HG03064 (cell line): ENCODE measurements at regions not wholly inside any gene's neighbourhood (a gene's known extent, or its start where the extent isn't known, plus 50 kb on each side); places are given as distances from the start of the nearest gene placed in this dataset.
"Not testable (repeated sequence)": the region's sequence is repeated elsewhere in the genome, so short reads cannot be mapped to it uniquely, and the experiment has no call there.

ENCODE experiments used
- ATAC-seq: cut with Tn5 transposase; IDR thresholded peaks from one replicate; pipeline ENCODE4 v1.9.1; 2021; ENCODE audit warnings: low read depth; ENCODE audit not compliant: unreplicated experiment

GRCh38 chr12:11446372-11446771, 51.0 kb upstream of the PRB2 start:
- ATAC-seq = no peak

- ATAC-seq = no peak
These were observed 62.8 kb upstream of the PRB2 start for GRCh38 chr12:11457996-11458645.

GRCh38 chr12:11460343-11461023, 65.1 kb upstream of the PRB2 start:
- no peak for ATAC-seq

GRCh38 chr12:11461433-11461832, 66.1 kb upstream of the PRB2 start:
- no peak for ATAC-seq

GRCh38 chr12:11477110-11477509, 81.7 kb upstream of the PRB2 start:
- no peak for ATAC-seq

- ATAC-seq = no peak
These were observed 87.6 kb upstream of the PRB2 start for GRCh38 chr12:11482955-11483354.

GRCh38 chr12:11486623-11487444, 91.5 kb upstream of the PRB2 start:
- ATAC-seq = no peak

- ATAC-seq = no peak
These were observed 100.9 kb upstream of the PRB2 start for GRCh38 chr12:11496157-11496851.

- no peak for ATAC-seq
These were observed 102.1 kb upstream of the PRB2 start for GRCh38 chr12:11497438-11497837.

- ATAC-seq = no peak
These were observed 102.6 kb upstream of the PRB2 start for GRCh38 chr12:11497995-11498394.

- ATAC-seq = not testable (repeated sequence)
These were observed 103.2 kb upstream of the PRB2 start for GRCh38 chr12:11498574-11498973.

- no peak for ATAC-seq
These were observed 104.4 kb upstream of the PRB2 start for GRCh38 chr12:11499806-11500187.

GRCh38 chr12:11500188-11500860, 105.0 kb upstream of the PRB2 start:
- no peak for ATAC-seq

GRCh38 chr12:11500861-11501230, 105.5 kb upstream of the PRB2 start:
- ATAC-seq = no peak

- ATAC-seq = no peak
These were observed 113.3 kb upstream of the PRB2 start for GRCh38 chr12:11508699-11509098.

GRCh38 chr12:11509326-11509725, 114.0 kb upstream of the PRB2 start:
- ATAC-seq = no peak

- no peak for ATAC-seq
These were observed 115.3 kb upstream of the PRB2 start for GRCh38 chr12:11510671-11511070.

GRCh38 chr12:11513288-11513687, 117.9 kb upstream of the PRB2 start:
- ATAC-seq = no peak

- ATAC-seq = no peak
These were observed 121.7 kb upstream of the PRB2 start for GRCh38 chr12:11517080-11517479.

- ATAC-seq = no peak
These were observed 125.0 kb upstream of the ETV6 start for GRCh38 chr12:11524446-11524845.

- no peak for ATAC-seq
These were observed 115.4 kb upstream of the ETV6 start for GRCh38 chr12:11534064-11534463.
